Right lobe of liver (tissue), 6 donors: ENCODE measurements at regions not wholly inside any gene's neighbourhood (a gene's known extent, or its start where the extent isn't known, plus 50 kb on each side); places are given as distances from the start of the nearest gene placed in this dataset.

Experiments used
- ATAC-seq, 4 donors: fragments of 200-7000 bp; cut with Tn5 transposase; one replicate each; pipeline ENCODE4 v1.9.1; 2020; ENCODE audit warnings: mild to moderate bottlenecking in 4 of 4, moderate library complexity in 4 of 4
- DNase-seq, 3 donors: peaks; one replicate each; pipeline ENCODE4 v3.0.0-alpha.2; 2020
- H3K27ac ChIP-seq, 3 donors: fragments of 200-600 bp; one replicate each; pipeline ENCODE4 v1.8.0; 2022
- H3K27me3 ChIP-seq, 2 donors: fragments of 200-600 bp; one replicate each; pipeline ENCODE4 v1.8.0; 2022
- H3K36me3 ChIP-seq, 4 donors: fragments of 200-600 bp; sonication (generic) in 1 of 4; one replicate each; pipeline versions ENCODE4 v1.5.1 to v1.8.0; 2017 to 2022; ENCODE audit warnings: control low read depth in 1 of 4
- H3K4me1 ChIP-seq, 4 donors: fragments of 200-600 bp; sonication (generic) in 1 of 4; one replicate each; pipeline versions ENCODE4 v1.5.1 to v1.8.0; 2017 to 2022; ENCODE audit warnings: control low read depth in 1 of 4
- H3K4me3 ChIP-seq, 3 donors: fragments of 200-600 bp; one replicate each; pipeline ENCODE4 v1.8.0; 2022
- H3K9me3 ChIP-seq, 4 donors: fragments of 200-600 bp; sonication (generic) in 1 of 4; one replicate each; pipeline versions ENCODE4 v1.5.1 to v1.8.0; 2017 to 2022; ENCODE audit warnings: control low read depth in 1 of 4
- POLR2A ChIP-seq: fragments of 450-650 bp; IDR thresholded peaks from one replicate; pipeline ENCODE4 v1.6.1; 2017; ENCODE audit warnings: antibody characterized with exemption, mild to moderate bottlenecking
- WGBS: methylation state at CpG from one replicate; pipeline ENCODE4 v1.1.6; 2018; ENCODE audit warnings: low coverage, low lambda C conversion rate; ENCODE audit not compliant: insufficient coverage; ENCODE audit errors: missing lambda C conversion rate; 5-methylcytosine and 5-hydroxymethylcytosine counted together
- intact Hi-C, 2 donors: fragments of 100-400 bp; cut with DNase I; formaldehyde crosslinking; loops; one replicate each; pipeline versions ENCODE4 v1.11.2 to v1.14.1; 2022
- TF ChIP-seq, protein P1 (sequence below), 4 donors: fragments of 200-600 bp in 3 of 4; fragments of 450-650 bp in 1 of 4; IDR thresholded peaks; one replicate each; pipeline versions ENCODE4 v1.5.1 to v1.8.0; 2016 to 2022; ENCODE audit warnings: antibody characterized with exemption in 4 of 4, mild to moderate bottlenecking in 2 of 4
- donor health status: DM: no; HTN: yes; CAD: no.
- donor health status: DM: no; HTN: no; CAD: no.
- donor health status: DM: no; HTN: no; CAD: no.
- donor health status: DM: no; HTN: yes; CAD: no.
- donor health status: DM: no; HTN: yes; CAD: no.

DNA sequence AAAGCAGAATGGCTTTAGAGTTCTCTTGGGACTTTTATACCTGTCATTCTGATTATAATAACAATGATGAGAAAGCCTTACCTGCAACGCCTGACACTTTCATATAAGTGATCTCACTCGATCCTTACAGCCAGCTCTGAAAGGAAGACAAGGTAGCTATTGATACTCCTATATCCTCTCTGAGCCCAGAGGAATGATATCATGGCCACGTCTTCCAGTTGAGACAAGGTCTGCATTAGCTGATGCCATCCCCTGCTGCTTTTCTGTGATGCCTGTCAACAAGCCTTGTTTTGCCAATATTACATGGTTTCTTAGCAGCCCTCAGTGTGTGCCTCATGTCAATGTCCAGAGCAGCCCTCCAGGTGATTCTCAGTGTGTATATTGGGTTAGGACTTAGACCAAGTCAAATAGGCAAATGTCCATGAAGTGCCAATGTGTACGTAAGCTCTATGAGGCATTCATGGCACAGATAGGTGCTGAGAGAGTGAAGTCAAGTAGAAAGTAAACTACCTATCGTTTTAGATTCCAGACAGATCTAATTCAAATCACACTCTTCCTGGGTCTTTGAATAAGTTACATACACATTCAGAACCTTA lies 405.9 kb downstream of the ADRA2A start:
- Histone ChIP-seq H3K27ac (no peak overlapping the region), H3K4me1 (no peaks in the 10 kb centered on the region), H3K4me3 (no peak overlapping the region), H3K27me3 (no peaks in the 10 kb centered on the region), H3K36me3 (no peaks in the 10 kb centered on the region), H3K9me3 (no peaks in the 10 kb centered on the region)
- intact Hi-C loops = no loop called here
- no peak for TF ChIP-seq POLR2A
- TF ChIP-seq, protein P1, sequence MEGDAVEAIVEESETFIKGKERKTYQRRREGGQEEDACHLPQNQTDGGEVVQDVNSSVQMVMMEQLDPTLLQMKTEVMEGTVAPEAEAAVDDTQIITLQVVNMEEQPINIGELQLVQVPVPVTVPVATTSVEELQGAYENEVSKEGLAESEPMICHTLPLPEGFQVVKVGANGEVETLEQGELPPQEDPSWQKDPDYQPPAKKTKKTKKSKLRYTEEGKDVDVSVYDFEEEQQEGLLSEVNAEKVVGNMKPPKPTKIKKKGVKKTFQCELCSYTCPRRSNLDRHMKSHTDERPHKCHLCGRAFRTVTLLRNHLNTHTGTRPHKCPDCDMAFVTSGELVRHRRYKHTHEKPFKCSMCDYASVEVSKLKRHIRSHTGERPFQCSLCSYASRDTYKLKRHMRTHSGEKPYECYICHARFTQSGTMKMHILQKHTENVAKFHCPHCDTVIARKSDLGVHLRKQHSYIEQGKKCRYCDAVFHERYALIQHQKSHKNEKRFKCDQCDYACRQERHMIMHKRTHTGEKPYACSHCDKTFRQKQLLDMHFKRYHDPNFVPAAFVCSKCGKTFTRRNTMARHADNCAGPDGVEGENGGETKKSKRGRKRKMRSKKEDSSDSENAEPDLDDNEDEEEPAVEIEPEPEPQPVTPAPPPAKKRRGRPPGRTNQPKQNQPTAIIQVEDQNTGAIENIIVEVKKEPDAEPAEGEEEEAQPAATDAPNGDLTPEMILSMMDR (IDR thresholded peaks at IDR 0.05) = no peak
- DNase-seq (no peak), ATAC-seq (peak; percentile 75 to 97 (median 82))
- WGBS = 51% methylated on average over 3 of the region's 5 CpGs

DNA sequence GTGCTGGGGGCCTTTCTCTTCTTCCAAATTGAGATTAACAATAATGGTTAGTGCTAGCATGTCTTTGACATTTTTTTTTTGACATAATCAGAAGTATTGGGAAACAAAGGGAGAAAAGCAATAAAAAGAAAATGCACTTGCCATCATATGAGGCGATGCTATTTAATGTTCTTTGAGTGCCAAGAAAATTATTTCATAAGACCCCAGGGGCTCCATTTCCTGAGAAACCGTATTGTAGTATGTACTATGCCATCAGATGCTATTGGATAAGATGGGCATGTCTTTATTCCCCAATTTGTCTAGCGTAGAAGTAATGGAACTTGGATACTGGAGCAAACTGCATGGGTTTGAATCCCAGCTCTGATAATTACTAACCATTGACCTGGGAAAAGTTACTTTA lies 408.9 kb downstream of the ADRA2A start:
- ATAC-seq (no peak), DNase-seq (no peak)
- Histone ChIP-seq H3K4me1 (no peaks in the 10 kb centered on the region), H3K9me3 (no peaks in the 10 kb centered on the region), H3K36me3 (no peaks in the 10 kb centered on the region), H3K27ac (no peak overlapping the region), H3K4me3 (no peak overlapping the region), H3K27me3 (no peaks in the 10 kb centered on the region)
- WGBS = 79% methylated on average over 3 of the region's 3 CpGs
- intact Hi-C loops = no loop called here
- TF ChIP-seq, protein P1 (IDR thresholded peaks at IDR 0.05) = no peak
- no peak for TF ChIP-seq POLR2A

DNA sequence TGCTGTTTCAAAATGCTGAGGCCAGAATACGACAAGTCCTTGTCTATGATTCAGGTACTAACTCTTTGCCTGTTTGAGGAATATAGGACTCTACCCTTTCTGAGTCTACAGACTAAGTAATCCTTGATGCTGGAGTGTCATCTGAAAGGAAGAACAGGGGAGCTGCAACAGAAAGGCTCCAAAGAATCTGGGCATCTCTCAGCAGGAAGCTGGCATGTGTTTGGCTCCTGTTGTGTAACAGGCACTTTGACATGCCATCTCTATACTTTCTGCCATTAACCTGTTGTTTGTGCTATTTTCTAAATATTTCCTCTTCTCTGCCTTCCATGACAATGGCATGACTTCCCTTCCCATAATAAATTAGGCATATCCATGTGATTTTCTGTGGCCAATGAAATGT lies 409.5 kb downstream of the ADRA2A start:
- intact Hi-C loops = no loop called here
- ATAC-seq (no peak), DNase-seq (no peak)
- Histone ChIP-seq H3K9me3 (no peaks in the 10 kb centered on the region), H3K4me1 (no peaks in the 10 kb centered on the region), H3K36me3 (no peaks in the 10 kb centered on the region), H3K27ac (no peak overlapping the region), H3K4me3 (no peak overlapping the region), H3K27me3 (no peaks in the 10 kb centered on the region)
- TF ChIP-seq, protein P1 (IDR thresholded peaks at IDR 0.05) = no peak
- no peak for TF ChIP-seq POLR2A
- WGBS = 80% methylated on average over 1 of the region's 1 CpG

DNA sequence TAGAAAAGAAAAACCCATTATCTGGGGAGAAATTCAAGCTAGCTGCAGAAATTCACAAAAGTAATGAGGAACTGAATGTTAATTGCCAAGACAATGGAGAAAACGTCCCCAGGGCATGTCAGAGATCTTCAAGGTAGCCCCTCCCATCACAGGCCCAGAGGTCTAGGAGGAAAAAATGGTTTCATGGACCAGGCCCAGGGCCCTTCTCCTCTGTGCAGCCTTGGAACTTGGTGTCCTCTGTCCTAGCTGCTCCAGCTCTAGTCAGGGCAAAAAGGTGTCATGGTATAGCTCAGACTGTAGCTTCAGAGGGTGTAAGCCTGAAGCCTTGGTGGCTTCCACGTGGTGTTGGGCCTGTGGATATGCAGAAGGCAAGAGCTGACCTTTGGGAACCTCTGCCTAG lies 411.8 kb downstream of the ADRA2A start:
- intact Hi-C loops = no loop called here

More for the DNA sequence above, 411.8 kb downstream of the ADRA2A start:
- TF ChIP-seq, protein P1 (IDR thresholded peaks at IDR 0.05) = no peak
- TF ChIP-seq POLR2A = no peak
- H3K27ac ChIP-seq = no peak overlapping the region
- no peaks in the 10 kb centered on the region for H3K36me3 ChIP-seq
- no peak for DNase-seq
- WGBS = 27% methylated on average over 2 of the region's 2 CpGs
- no peaks in the 10 kb centered on the region for H3K27me3 ChIP-seq
- no peak for ATAC-seq
- no peak overlapping the region for H3K4me3 ChIP-seq
- H3K4me1 ChIP-seq = no peaks in the 10 kb centered on the region
- H3K9me3 ChIP-seq = no peaks in the 10 kb centered on the region
